ENCODE measurements at regions not wholly inside any gene's neighbourhood (a gene's known extent, or its start where the extent isn't known, plus 50 kb on each side); places are given as distances from the start of the nearest gene placed in this dataset.

GRCh38 chr4:104722467-104722866 is 227.8 kb upstream of the CXXC4 start:
- TF ChIP-seq, protein P1, sequence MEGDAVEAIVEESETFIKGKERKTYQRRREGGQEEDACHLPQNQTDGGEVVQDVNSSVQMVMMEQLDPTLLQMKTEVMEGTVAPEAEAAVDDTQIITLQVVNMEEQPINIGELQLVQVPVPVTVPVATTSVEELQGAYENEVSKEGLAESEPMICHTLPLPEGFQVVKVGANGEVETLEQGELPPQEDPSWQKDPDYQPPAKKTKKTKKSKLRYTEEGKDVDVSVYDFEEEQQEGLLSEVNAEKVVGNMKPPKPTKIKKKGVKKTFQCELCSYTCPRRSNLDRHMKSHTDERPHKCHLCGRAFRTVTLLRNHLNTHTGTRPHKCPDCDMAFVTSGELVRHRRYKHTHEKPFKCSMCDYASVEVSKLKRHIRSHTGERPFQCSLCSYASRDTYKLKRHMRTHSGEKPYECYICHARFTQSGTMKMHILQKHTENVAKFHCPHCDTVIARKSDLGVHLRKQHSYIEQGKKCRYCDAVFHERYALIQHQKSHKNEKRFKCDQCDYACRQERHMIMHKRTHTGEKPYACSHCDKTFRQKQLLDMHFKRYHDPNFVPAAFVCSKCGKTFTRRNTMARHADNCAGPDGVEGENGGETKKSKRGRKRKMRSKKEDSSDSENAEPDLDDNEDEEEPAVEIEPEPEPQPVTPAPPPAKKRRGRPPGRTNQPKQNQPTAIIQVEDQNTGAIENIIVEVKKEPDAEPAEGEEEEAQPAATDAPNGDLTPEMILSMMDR (conservative IDR thresholded peaks at IDR 0.05 in 1 of 2, IDR thresholded peaks at IDR 0.05 in 1 of 2; ENCODE audit: extremely low read depth in 1 of 2, insufficient read depth in 1 of 2, low read depth in 1 of 2, low read length in 2 of 2), result no peak
- TF ChIP-seq EZH2 (IDR thresholded peaks at IDR 0.05; ENCODE audit: borderline replicate concordance, low read length), result no peak
